Keratinocyte (primary cell): ENCODE measurements at regions not wholly inside any gene's neighbourhood (a gene's known extent, or its start where the extent isn't known, plus 50 kb on each side); places are given as distances from the start of the nearest gene placed in this dataset.

Source experiments
- DNase-seq: peaks from one replicate; pipeline ENCODE4 v3.0.0-alpha.2; 2011; ENCODE audit warnings: low read depth, missing footprints, low spot score
- FAIRE-seq: peaks from 2 replicates; lab custom pipeline; 2011; peaks lifted over from hg19 to GRCh38; lab: Jason Lieb, UNC
- H2AFZ ChIP-seq: 2 replicates; pipeline ENCODE4 v1.6.0; 2012; ENCODE audit warnings: low read length, control low read depth, inconsistent platforms; ENCODE audit not compliant: control insufficient read depth
- H3K27ac ChIP-seq: 2 replicates; pipeline ENCODE4 v1.5.1; 2011; ENCODE audit warnings: low read length; ENCODE audit not compliant: control insufficient read depth, insufficient read depth
- H3K27me3 ChIP-seq: 3 replicates; pipeline ENCODE4 v1.6.0; 2011; ENCODE audit warnings: low read length; ENCODE audit not compliant: control insufficient read depth, insufficient read depth; ENCODE audit errors: extremely low read depth
- H3K36me3 ChIP-seq, 2 experiments: 2 replicates in 1 of 2; 3 replicates in 1 of 2; pipeline ENCODE4 v1.5.1; 2011; ENCODE audit warnings: low read length in 2 of 2, mild to moderate bottlenecking in 1 of 2; ENCODE audit not compliant: control insufficient read depth in 2 of 2, insufficient read depth in 2 of 2; ENCODE audit errors: extremely low read depth in 1 of 2
- H3K4me1 ChIP-seq: 3 replicates; pipeline ENCODE4 v1.5.1; 2011; ENCODE audit warnings: low read length; ENCODE audit not compliant: control insufficient read depth, insufficient read depth; ENCODE audit errors: extremely low read depth
- H3K4me2 ChIP-seq: 3 replicates; pipeline ENCODE4 v1.6.0; 2011; ENCODE audit warnings: low read depth, low read length; ENCODE audit not compliant: control insufficient read depth, insufficient read depth; ENCODE audit errors: extremely low read depth
- H3K4me3 ChIP-seq, 3 experiments: fragments of 200-600 bp in 1 of 3; sonication (generic) in 1 of 3; 2 replicates in 2 of 3; 3 replicates in 1 of 3; pipeline ENCODE4 v1.5.1; 2011 to 2016; ENCODE audit warnings: low read length in 3 of 3, mild to moderate bottlenecking in 3 of 3, control low read depth in 2 of 3, inconsistent platforms in 1 of 3, low read depth in 1 of 3, mixed read lengths in 1 of 3, mixed run types in 1 of 3, moderate library complexity in 1 of 3; ENCODE audit not compliant: control insufficient read depth in 2 of 3, insufficient read depth in 2 of 3; ENCODE audit errors: extremely low read depth in 1 of 3
- H3K79me2 ChIP-seq: 2 replicates; pipeline ENCODE4 v1.6.0; 2012; ENCODE audit warnings: low read length; ENCODE audit not compliant: control insufficient read depth, insufficient read depth
- H3K9ac ChIP-seq: 3 replicates; pipeline ENCODE4 v1.6.0; 2011; ENCODE audit warnings: low read length; ENCODE audit not compliant: control insufficient read depth, insufficient read depth; ENCODE audit errors: extremely low read depth
- H3K9me1 ChIP-seq: 3 replicates; pipeline ENCODE4 v1.6.0; 2011; ENCODE audit warnings: low read length; ENCODE audit not compliant: control insufficient read depth, insufficient read depth; ENCODE audit errors: extremely low read depth
- H3K9me3 ChIP-seq: 2 replicates; pipeline ENCODE4 v1.5.1; 2012; ENCODE audit warnings: low read depth, low read length; ENCODE audit not compliant: control insufficient read depth
- H4K20me1 ChIP-seq: 3 replicates; pipeline ENCODE4 v1.6.0; 2011; ENCODE audit warnings: low read length; ENCODE audit not compliant: control insufficient read depth, insufficient read depth; ENCODE audit errors: extremely low read depth
- EZH2 ChIP-seq: IDR thresholded peaks from one replicate; pipeline ENCODE4 v1.6.1; 2012; ENCODE audit warnings: inconsistent platforms, mild to moderate bottlenecking, low read length, moderate library complexity
- dilution Hi-C: fragments of 300-500 bp; cut with MboI; formaldehyde crosslinking; loops from one replicate; pipeline ENCODE4 v1.7.0; 2020; ENCODE audit warnings: low sequenced_read_pairs; ENCODE audit not compliant: extremely low pct_ligation_motif_present
- TF ChIP-seq, protein P1 (sequence below), 3 experiments: IDR thresholded peaks in 1 of 3; conservative IDR thresholded peaks in 1 of 3; optimal IDR thresholded peaks in 1 of 3; 2 replicates in 2 of 3; 3 replicates in 1 of 3; pipeline versions ENCODE3 to v1.5.1; 2011; ENCODE audit warnings: low read length in 3 of 3, mild to moderate bottlenecking in 3 of 3, moderate library complexity in 2 of 3, control low read depth in 1 of 3, inconsistent platforms in 1 of 3; ENCODE audit not compliant: insufficient read depth in 2 of 3; ENCODE audit errors: extremely low read depth in 1 of 3

GRCh38 chr20:40612837-40613236 is 76.2 kb downstream of the MAFB start:
- no peak for FAIRE-seq
- Histone ChIP-seq H3K9me1 (no peaks in the 10 kb centered on the region), H3K9ac (no peak overlapping the region), H4K20me1 (no peaks in the 10 kb centered on the region), H3K9me3 (no peaks in the 10 kb centered on the region), H3K36me3 (no peaks in the 10 kb centered on the region), H3K27ac (no peak overlapping the region), H2AFZ (no peak overlapping the region), H3K4me3 (no peak overlapping the region), H3K79me2 (no peaks in the 10 kb centered on the region), H3K4me1 (no peaks in the 10 kb centered on the region), H3K27me3 (no peaks in the 10 kb centered on the region), H3K4me2 (no peak overlapping the region)
- TF ChIP-seq EZH2, result no peak
- dilution Hi-C loops, result no loop called here
- no peak for DNase-seq

GRCh38 chr20:40612247-40612646 is 76.8 kb downstream of the MAFB start:
- Histone ChIP-seq H4K20me1 (no peaks in the 10 kb centered on the region), H2AFZ (no peak overlapping the region), H3K79me2 (no peaks in the 10 kb centered on the region), H3K36me3 (no peaks in the 10 kb centered on the region), H3K9me1 (no peaks in the 10 kb centered on the region), H3K4me3 (no peak overlapping the region), H3K9me3 (no peaks in the 10 kb centered on the region), H3K27ac (no peak overlapping the region), H3K4me2 (no peak overlapping the region), H3K9ac (no peak overlapping the region), H3K4me1 (no peaks in the 10 kb centered on the region), H3K27me3 (no peaks in the 10 kb centered on the region)
- DNase-seq (no peak), FAIRE-seq (no peak)
- dilution Hi-C loops, result no loop called here
- no peak for TF ChIP-seq EZH2
- TF ChIP-seq, protein P1, sequence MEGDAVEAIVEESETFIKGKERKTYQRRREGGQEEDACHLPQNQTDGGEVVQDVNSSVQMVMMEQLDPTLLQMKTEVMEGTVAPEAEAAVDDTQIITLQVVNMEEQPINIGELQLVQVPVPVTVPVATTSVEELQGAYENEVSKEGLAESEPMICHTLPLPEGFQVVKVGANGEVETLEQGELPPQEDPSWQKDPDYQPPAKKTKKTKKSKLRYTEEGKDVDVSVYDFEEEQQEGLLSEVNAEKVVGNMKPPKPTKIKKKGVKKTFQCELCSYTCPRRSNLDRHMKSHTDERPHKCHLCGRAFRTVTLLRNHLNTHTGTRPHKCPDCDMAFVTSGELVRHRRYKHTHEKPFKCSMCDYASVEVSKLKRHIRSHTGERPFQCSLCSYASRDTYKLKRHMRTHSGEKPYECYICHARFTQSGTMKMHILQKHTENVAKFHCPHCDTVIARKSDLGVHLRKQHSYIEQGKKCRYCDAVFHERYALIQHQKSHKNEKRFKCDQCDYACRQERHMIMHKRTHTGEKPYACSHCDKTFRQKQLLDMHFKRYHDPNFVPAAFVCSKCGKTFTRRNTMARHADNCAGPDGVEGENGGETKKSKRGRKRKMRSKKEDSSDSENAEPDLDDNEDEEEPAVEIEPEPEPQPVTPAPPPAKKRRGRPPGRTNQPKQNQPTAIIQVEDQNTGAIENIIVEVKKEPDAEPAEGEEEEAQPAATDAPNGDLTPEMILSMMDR (optimal IDR thresholded peaks at IDR 0.05 in 1 of 3, IDR thresholded peaks at IDR 0.05 in 1 of 3, conservative IDR thresholded peaks at IDR 0.05 in 1 of 3; ENCODE audit: extremely low read depth in 1 of 3, insufficient read depth in 2 of 3, low read length in 3 of 3), result no peak

DNA sequence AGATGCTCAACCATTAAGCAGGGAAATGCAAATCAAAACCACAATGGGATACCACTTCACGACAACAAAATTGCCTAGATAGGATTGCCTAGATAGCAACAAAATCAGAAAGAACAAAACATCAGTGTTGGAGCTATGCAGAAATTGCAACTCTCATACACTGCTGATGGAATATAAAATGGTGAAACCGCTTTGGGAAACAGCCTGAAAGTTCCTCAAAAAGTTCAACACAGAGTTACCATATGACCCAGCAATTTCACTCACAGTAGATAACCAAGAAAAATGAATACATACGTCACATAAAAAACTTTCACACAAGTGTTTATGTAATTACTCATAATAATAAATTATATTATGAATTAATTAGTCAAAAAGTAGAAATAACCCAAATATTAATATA is 78.3 kb downstream of the MAFB start:
- Histone ChIP-seq H3K79me2 (no peaks in the 10 kb centered on the region), H2AFZ (no peak overlapping the region), H3K9me3 (no peaks in the 10 kb centered on the region), H4K20me1 (no peaks in the 10 kb centered on the region), H3K4me3 (no peak overlapping the region), H3K27me3 (no peaks in the 10 kb centered on the region), H3K36me3 (no peaks in the 10 kb centered on the region), H3K9ac (no peak overlapping the region), H3K27ac (no peak overlapping the region), H3K4me1 (no peaks in the 10 kb centered on the region), H3K9me1 (no peaks in the 10 kb centered on the region), H3K4me2 (no peak overlapping the region)
- DNase-seq (no peak), FAIRE-seq (no peak)
- dilution Hi-C loops, result no loop called here
- TF ChIP-seq, protein P1 (optimal IDR thresholded peaks at IDR 0.05 in 1 of 3, IDR thresholded peaks at IDR 0.05 in 1 of 3, conservative IDR thresholded peaks at IDR 0.05 in 1 of 3; ENCODE audit: extremely low read depth in 1 of 3, insufficient read depth in 2 of 3, low read length in 3 of 3), result no peak
- TF ChIP-seq EZH2, result no peak
